A549 (cell line): ENCODE measurements at regions not wholly inside any gene's neighbourhood (a gene's known extent, or its start where the extent isn't known, plus 50 kb on each side); places are given as distances from the start of the nearest gene placed in this dataset.
A peak's percentile ranks its signal among the peaks of the same experiment; 100 is the strongest.

ENCODE experiments used
- ATAC-seq, 2 experiments: fragments of 200-7000 bp in 1 of 2; fragments of >200 bp in 1 of 2; cut with Nextera tagmentation in 1 of 2; cut with Tn5 transposase in 1 of 2; 3 replicates each; pipeline versions ENCODE4 v1.8.0 to v1.9.1; 2018 to 2020; ENCODE audit warnings: mild to moderate bottlenecking in 1 of 2, moderate library complexity in 1 of 2
- CTCF ChIA-PET: fragments of 300-600 bp; sonication (Branson Sonifier 250); formaldehyde crosslinking; extraction: SDS; loops from one replicate; lab custom pipeline; 2021; ENCODE audit warnings: antibody characterized with exemption, inconsistent platforms; lab: Yijun Ruan, JAX
- POLR2A ChIA-PET: fragments of 350-600 bp; formaldehyde crosslinking; extraction: SDS; loops from one replicate; lab custom pipeline; 2021; ENCODE audit warnings: antibody characterized with exemption, inconsistent platforms; lab: Yijun Ruan, JAX
- DNase-seq, 2 experiments: peaks; one replicate each; pipeline versions ENCODE4 v3.0.0 to v3.0.0-alpha.2; 2011 to 2016; ENCODE audit warnings: low read depth in 1 of 2, low spot score in 1 of 2
- FAIRE-seq: peaks from 2 replicates; lab custom pipeline; 2011; peaks lifted over from hg19 to GRCh38; lab: Jason Lieb, UNC
- H3K27ac ChIP-seq, 2 experiments: fragments of >200 bp; sonication (Bioruptor Twin); formaldehyde crosslinking; 3 replicates each; pipeline ENCODE4 v1.5.1; 2016 to 2017
- H3K4me1 ChIP-seq: fragments of >200 bp; sonication (Bioruptor Twin); formaldehyde crosslinking; 3 replicates; pipeline ENCODE4 v1.6.1; 2016
- H3K4me2 ChIP-seq: fragments of >200 bp; sonication (Bioruptor Twin); formaldehyde crosslinking; 3 replicates; pipeline ENCODE4 v1.6.1; 2016
- H3K4me3 ChIP-seq: fragments of >200 bp; sonication (Bioruptor Twin); formaldehyde crosslinking; 3 replicates; pipeline ENCODE4 v1.5.1; 2016
- H3K9me3 ChIP-seq: fragments of >200 bp; sonication (Bioruptor Twin); formaldehyde crosslinking; 3 replicates; pipeline ENCODE4 v1.6.1; 2016
- CBX2 ChIP-seq: fragments of 200-600 bp; sonication (generic); IDR thresholded peaks from 2 replicates; pipeline ENCODE4 v1.6.1; 2016; ENCODE audit warnings: low read depth, mild to moderate bottlenecking, borderline replicate concordance
- CBX8 ChIP-seq: fragments of 200-600 bp; sonication (generic); IDR thresholded peaks from 2 replicates; pipeline ENCODE4 v1.6.1; 2016
- CEBPB ChIP-seq, 2 experiments: fragments of >200 bp in 1 of 2; sonication (Bioruptor Twin) in 1 of 2; formaldehyde crosslinking in 1 of 2; IDR thresholded peaks; 2 replicates each; pipeline ENCODE4 v1.6.1; 2012 to 2016
- CHD4 ChIP-seq: fragments of 200-600 bp; sonication (generic); IDR thresholded peaks from 2 replicates; pipeline ENCODE4 v1.6.1; 2016; ENCODE audit warnings: antibody characterized with exemption, mild to moderate bottlenecking, borderline replicate concordance
- EHMT2 ChIP-seq: fragments of 200-600 bp; sonication (generic); IDR thresholded peaks from 2 replicates; pipeline ENCODE4 v1.6.1; 2016; ENCODE audit warnings: antibody characterized with exemption, low read depth, mild to moderate bottlenecking, moderate library complexity
- EP300 ChIP-seq, 2 experiments: fragments of >200 bp; sonication (Bioruptor Twin); formaldehyde crosslinking; IDR thresholded peaks; 2 replicates in 1 of 2; 3 replicates in 1 of 2; pipeline ENCODE4 v1.6.1; 2016 to 2017
- ESRRA ChIP-seq: fragments of 150-350 bp; IDR thresholded peaks from 2 replicates; pipeline ENCODE4 v1.6.1; 2014; ENCODE audit warnings: mild to moderate bottlenecking, low read length, borderline replicate concordance
- FOXS1 ChIP-seq: fragments of 250-450 bp; sonication (Bioruptor Pico); IDR thresholded peaks from 2 replicates; pipeline ENCODE4 v1.5.0; 2020; ENCODE audit warnings: mild to moderate bottlenecking, moderate library complexity
- GATA3 ChIP-seq: IDR thresholded peaks from 2 replicates; pipeline ENCODE4 v1.6.1; 2012; ENCODE audit warnings: borderline replicate concordance
- HEYL ChIP-seq: fragments of 250-450 bp; sonication (Bioruptor Pico); IDR thresholded peaks from 2 replicates; pipeline ENCODE4 v1.8.0; 2021; ENCODE audit warnings: mild to moderate bottlenecking, moderate library complexity
- HOXA7 ChIP-seq: fragments of 250-450 bp; sonication (Bioruptor Pico); IDR thresholded peaks from 2 replicates; pipeline ENCODE4 v1.5.0; 2020; ENCODE audit warnings: mild to moderate bottlenecking, moderate library complexity
- MAFK ChIP-seq: fragments of 450-650 bp; IDR thresholded peaks from 2 replicates; pipeline ENCODE4 v1.6.1; 2014; ENCODE audit not compliant: partially characterized antibody
- MAZ ChIP-seq: fragments of 150-350 bp; IDR thresholded peaks from 2 replicates; pipeline ENCODE4 v1.6.1; 2014; ENCODE audit warnings: antibody characterized with exemption, low read depth, low read length, borderline replicate concordance
- MYC ChIP-seq: IDR thresholded peaks from 2 replicates; pipeline ENCODE4 v1.6.1; 2012; ENCODE audit warnings: mild to moderate bottlenecking, inconsistent platforms, low read length, improper control_type of control experiment, borderline replicate concordance
- NR3C1 ChIP-seq: fragments of >200 bp; sonication (Bioruptor Twin); formaldehyde crosslinking; IDR thresholded peaks from 3 replicates; pipeline ENCODE4 v1.6.1; 2017
- SREBF2 ChIP-seq: fragments of 450-650 bp; IDR thresholded peaks from 2 replicates; pipeline ENCODE4 v1.6.1; 2014; ENCODE audit warnings: mild to moderate bottlenecking, moderate library complexity
- TP53 ChIP-seq: fragments of 250-450 bp; sonication (Bioruptor Pico); IDR thresholded peaks from 2 replicates; pipeline ENCODE4 v1.5.0; 2021; ENCODE audit warnings: mild to moderate bottlenecking, moderate library complexity
- WGBS: methylation state at CpG from one replicate; pipeline ENCODE4 v1.1.6; 2017; ENCODE audit errors: missing lambda C conversion rate; 5-methylcytosine and 5-hydroxymethylcytosine counted together
- TF ChIP-seq, protein P1 (sequence below): IDR thresholded peaks from 2 replicates; pipeline ENCODE4 v1.6.1; 2012; ENCODE audit warnings: low read depth, borderline replicate concordance
- TF ChIP-seq, protein P2 (sequence below): IDR thresholded peaks from 2 replicates; pipeline ENCODE4 v1.6.1; 2012
- TF ChIP-seq, protein P3 (sequence below): fragments of 250-450 bp; sonication (Bioruptor Pico); IDR thresholded peaks from 2 replicates; pipeline ENCODE4 v1.5.0; 2021; ENCODE audit warnings: mild to moderate bottlenecking, moderate library complexity, borderline replicate concordance

DNA sequence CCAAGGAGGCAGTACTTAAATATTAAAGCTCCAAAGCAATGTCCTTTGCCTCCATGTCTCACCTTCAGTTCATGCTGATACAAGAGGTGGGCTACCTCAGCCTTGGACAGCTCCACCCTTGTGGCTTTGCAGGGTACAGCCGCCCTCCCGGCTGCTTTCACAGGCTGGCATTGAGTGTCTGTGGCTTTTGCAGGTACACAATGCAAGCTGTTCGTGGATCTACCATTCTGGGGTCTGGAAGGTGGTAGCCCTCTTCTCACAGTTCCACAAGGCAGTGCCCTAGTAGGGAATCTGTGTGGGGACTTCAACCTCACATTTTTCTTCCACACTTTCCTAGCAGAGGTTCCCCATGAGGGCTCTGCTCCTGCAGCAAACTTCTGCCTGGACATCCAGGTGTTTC is 324.8 kb downstream of the COL11A1 start:
- Histone ChIP-seq H3K27ac (no peak overlapping the region), H3K4me1 (no peaks in the 10 kb centered on the region), H3K9me3 (no peaks in the 10 kb centered on the region; the same call in 2 of the 3 replicates)
- CTCF ChIA-PET: no interaction called here
- FAIRE-seq: no peak
- TF ChIP-seq, protein P1, sequence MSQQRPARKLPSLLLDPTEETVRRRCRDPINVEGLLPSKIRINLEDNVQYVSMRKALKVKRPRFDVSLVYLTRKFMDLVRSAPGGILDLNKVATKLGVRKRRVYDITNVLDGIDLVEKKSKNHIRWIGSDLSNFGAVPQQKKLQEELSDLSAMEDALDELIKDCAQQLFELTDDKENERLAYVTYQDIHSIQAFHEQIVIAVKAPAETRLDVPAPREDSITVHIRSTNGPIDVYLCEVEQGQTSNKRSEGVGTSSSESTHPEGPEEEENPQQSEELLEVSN: no peak
- no peak for TF ChIP-seq HEYL (CRISPR knock-in tag)
- TF ChIP-seq CEBPB (IDR thresholded peaks at IDR 0.05): no peak
- TF ChIP-seq GATA3: no peak
- TF ChIP-seq CBX8: no peak
- no peak for TF ChIP-seq CBX2
- TF ChIP-seq TP53 (CRISPR knock-in tag): no peak
- TF ChIP-seq, protein P2, sequence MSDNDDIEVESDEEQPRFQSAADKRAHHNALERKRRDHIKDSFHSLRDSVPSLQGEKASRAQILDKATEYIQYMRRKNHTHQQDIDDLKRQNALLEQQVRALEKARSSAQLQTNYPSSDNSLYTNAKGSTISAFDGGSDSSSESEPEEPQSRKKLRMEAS: no peak
- TF ChIP-seq ESRRA: no peak
- TF ChIP-seq MAZ: no peak
- no peak for TF ChIP-seq SREBF2
- TF ChIP-seq, all 56 proteins: peak for 0
- Histone ChIP-seq H3K4me3 (no peak overlapping the region), H3K4me2 (no peak overlapping the region)
- WGBS: 27% methylated on average over 3 of the region's 3 CpGs
- POLR2A ChIA-PET: no interaction called here
- no peak for ATAC-seq
- DNase-seq: no peak

DNA sequence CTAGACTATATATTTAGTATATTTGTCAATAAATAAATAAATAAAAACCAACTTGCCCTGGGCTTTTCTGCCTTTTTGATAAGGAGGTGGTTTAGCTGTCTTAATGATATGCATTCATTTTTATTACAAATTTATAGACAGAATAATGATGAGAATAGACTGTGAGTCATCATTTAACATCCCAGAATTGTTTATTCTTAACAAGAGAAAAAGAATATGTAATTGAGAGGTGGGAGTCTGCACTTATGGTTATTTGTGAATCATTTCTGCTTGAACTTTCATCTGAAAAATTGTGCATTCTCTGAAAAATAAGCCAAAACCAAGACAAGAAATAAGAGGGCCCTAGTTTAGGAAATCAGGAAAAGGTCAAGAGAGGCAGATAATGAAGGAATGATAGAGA is 326.2 kb downstream of the COL11A1 start:
- Histone ChIP-seq H3K4me2 (no peak overlapping the region), H3K27ac (no peak overlapping the region)
- TF ChIP-seq CHD4: no peak
- no peak for TF ChIP-seq MAFK
- TF ChIP-seq EP300 (IDR thresholded peaks at IDR 0.05): no peak
- TF ChIP-seq SREBF2: no peak
- TF ChIP-seq HOXA7 (CRISPR knock-in tag): no peak
- TF ChIP-seq NR3C1: no peak
- no peak for TF ChIP-seq MAZ
- no peak for TF ChIP-seq FOXS1
- TF ChIP-seq, all 56 proteins: peak for 0
- H3K4me3 ChIP-seq: no peak overlapping the region
- no peak for DNase-seq
- ATAC-seq: no peak
- ChIA-PET POLR2A (no interaction called here), CTCF (no interaction called here)
- no peaks in the 10 kb centered on the region for H3K4me1 ChIP-seq
- no peak for FAIRE-seq
- H3K9me3 ChIP-seq: no peaks in the 10 kb centered on the region; the same call in 2 of the 3 replicates

DNA sequence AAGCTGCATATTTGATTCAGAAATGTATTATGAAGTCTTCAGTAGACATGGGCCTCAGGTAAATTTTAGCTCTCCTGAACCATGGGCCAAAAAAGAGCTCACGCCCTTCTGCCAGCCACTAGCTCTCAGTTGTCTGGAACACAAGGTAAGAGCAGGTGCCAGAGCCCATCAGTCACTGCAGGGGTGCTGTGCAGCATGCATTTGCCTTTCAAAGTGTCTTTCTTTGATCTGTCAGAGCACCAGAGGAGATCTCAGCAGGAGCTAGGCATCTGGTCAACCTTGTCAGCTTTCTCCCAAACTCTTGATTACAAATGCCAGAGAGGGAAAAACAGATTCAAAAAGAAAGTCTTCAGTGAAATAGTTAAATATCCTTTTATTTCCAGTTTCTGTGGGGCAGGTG is 332.3 kb downstream of the COL11A1 start:
- ChIA-PET POLR2A (no interaction called here), CTCF (no interaction called here)
- Histone ChIP-seq H3K4me2 (no peak overlapping the region), H3K9me3 (no peaks in the 10 kb centered on the region), H3K4me3 (no peak overlapping the region), H3K27ac (no peak overlapping the region), H3K4me1 (no peaks in the 10 kb centered on the region)
- no peak for ATAC-seq
- TF ChIP-seq HEYL (CRISPR knock-in tag) (no peak), MYC (no peak), SREBF2 (no peak), MAZ (no peak)
- 80% methylated on average over 1 of the region's 1 CpG for WGBS
- DNase-seq: no peak
- no peak for FAIRE-seq

DNA sequence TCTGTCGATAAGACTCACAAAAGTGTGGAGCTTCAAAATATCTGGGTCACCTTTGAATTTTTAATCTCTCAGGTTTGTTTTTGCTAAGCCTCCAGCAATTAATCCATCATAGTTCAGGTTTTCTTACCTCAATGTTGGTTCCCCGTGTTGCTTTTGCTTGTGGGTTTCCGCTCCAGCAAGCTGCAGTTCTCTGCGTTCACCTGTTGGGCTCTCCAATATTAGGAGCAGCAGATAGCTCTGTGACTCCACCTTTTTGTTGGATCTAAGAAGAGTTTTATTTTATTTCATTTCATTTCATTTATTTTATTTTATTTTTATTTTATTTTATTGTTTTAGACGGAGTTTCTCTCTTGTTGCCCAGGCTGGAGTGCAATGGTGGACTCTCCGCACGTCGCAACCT is 335.5 kb downstream of the COL11A1 start:
- Histone ChIP-seq H3K4me1 (no peaks in the 10 kb centered on the region), H3K27ac (no peak overlapping the region), H3K4me2 (no peak overlapping the region), H3K9me3 (no peaks in the 10 kb centered on the region)
- CTCF ChIA-PET: no interaction called here
- ATAC-seq (no peak), DNase-seq (peak in 1 of 2 experiments; percentile 13), FAIRE-seq (no peak)
- 72% methylated on average over 8 of the region's 8 CpGs for WGBS
- no peak for TF ChIP-seq EHMT2
- no peak for TF ChIP-seq CBX2
- TF ChIP-seq, protein P3, sequence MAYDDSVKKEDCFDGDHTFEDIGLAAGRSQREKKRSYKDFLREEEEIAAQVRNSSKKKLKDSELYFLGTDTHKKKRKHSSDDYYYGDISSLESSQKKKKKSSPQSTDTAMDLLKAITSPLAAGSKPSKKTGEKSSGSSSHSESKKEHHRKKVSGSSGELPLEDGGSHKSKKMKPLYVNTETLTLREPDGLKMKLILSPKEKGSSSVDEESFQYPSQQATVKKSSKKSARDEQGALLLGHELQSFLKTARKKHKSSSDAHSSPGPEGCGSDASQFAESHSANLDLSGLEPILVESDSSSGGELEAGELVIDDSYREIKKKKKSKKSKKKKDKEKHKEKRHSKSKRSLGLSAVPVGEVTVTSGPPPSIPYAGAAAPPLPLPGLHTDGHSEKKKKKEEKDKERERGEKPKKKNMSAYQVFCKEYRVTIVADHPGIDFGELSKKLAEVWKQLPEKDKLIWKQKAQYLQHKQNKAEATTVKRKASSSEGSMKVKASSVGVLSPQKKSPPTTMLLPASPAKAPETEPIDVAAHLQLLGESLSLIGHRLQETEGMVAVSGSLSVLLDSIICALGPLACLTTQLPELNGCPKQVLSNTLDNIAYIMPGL: no peak
- TF ChIP-seq, protein P1: no peak
- TF ChIP-seq, all 56 proteins: peak for 0
- H3K4me3 ChIP-seq: no peak overlapping the region
- POLR2A ChIA-PET: no interaction called here
